ENCODE measurements at regions not wholly inside any gene's neighbourhood (a gene's known extent, or its start where the extent isn't known, plus 50 kb on each side); places are given as distances from the start of the nearest gene placed in this dataset.

DNA sequence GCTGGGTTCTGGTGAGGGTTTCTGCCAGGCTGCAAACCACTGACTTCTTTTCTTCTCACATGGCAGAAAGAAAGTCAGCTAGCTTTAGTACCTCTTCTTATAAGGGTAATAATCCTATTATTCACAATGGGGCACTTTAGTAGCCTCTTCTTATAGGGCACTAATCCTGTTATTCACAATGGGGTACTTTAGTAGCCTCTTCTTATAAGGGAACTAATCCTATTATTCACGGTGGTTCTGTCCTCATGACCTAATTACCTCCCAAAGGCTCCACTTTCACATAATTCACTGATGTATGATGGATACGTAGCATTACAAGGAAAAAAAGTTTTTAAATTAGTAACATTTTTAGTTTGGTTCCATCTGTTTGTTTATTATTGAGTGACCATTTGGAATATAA lies 671.3 kb downstream of the NSUN3 start:
- WGBS, 2 donors: 31 to 36% methylated on average over 2 of the region's 2 CpGs
- TF ChIP-seq, protein P1, sequence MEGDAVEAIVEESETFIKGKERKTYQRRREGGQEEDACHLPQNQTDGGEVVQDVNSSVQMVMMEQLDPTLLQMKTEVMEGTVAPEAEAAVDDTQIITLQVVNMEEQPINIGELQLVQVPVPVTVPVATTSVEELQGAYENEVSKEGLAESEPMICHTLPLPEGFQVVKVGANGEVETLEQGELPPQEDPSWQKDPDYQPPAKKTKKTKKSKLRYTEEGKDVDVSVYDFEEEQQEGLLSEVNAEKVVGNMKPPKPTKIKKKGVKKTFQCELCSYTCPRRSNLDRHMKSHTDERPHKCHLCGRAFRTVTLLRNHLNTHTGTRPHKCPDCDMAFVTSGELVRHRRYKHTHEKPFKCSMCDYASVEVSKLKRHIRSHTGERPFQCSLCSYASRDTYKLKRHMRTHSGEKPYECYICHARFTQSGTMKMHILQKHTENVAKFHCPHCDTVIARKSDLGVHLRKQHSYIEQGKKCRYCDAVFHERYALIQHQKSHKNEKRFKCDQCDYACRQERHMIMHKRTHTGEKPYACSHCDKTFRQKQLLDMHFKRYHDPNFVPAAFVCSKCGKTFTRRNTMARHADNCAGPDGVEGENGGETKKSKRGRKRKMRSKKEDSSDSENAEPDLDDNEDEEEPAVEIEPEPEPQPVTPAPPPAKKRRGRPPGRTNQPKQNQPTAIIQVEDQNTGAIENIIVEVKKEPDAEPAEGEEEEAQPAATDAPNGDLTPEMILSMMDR (IDR thresholded peaks at IDR 0.05): no peak
- TF ChIP-seq POLR2A (IDR thresholded peaks at IDR 0.05): no peak

DNA sequence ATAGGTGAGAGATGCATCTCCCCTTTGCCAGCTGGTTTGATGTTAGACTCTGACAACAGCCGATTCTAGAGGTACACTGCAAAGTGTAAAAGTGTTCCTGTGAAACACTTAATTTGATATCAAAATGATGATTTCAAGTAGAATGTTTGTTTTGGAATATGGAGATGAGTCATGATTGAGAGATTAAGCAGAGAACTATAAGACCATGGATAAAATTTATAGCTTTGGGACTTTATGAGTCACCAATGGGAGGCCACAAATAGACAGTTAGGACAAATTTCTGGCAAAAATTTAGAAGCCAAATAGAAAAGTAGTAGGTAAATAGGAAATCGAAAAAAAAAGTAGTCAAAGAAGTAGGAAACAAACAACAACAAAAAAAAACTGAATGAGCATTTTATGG lies 672.5 kb downstream of the NSUN3 start:
- H3K4me1 ChIP-seq: no peaks in the 10 kb centered on the region
- no peak overlapping the region for H3K4me3 ChIP-seq
- no peaks in the 10 kb centered on the region for H3K9me3 ChIP-seq
- intact Hi-C loops (cut with DNase I): no loop called here
- WGBS, 2 donors: 46 to 56% methylated on average over 2 of the region's 2 CpGs
- TF ChIP-seq, protein P1 (IDR thresholded peaks at IDR 0.05): no peak
- no peak for TF ChIP-seq POLR2A (IDR thresholded peaks at IDR 0.05)
- no peak for DNase-seq
- H3K27me3 ChIP-seq: no peaks in the 10 kb centered on the region
- H3K27ac ChIP-seq: no peak overlapping the region
- H3K36me3 ChIP-seq: no peaks in the 10 kb centered on the region

More for the DNA sequence above, 671.3 kb downstream of the NSUN3 start:
- H3K9me3 ChIP-seq: no peaks in the 10 kb centered on the region
- H3K27ac ChIP-seq: no peak overlapping the region
- H3K27me3 ChIP-seq: no peaks in the 10 kb centered on the region
- no peak for DNase-seq
- intact Hi-C loops (cut with DNase I): no loop called here
- no peak overlapping the region for H3K4me3 ChIP-seq
- H3K4me1 ChIP-seq: no peaks in the 10 kb centered on the region
- no peaks in the 10 kb centered on the region for H3K36me3 ChIP-seq

DNA sequence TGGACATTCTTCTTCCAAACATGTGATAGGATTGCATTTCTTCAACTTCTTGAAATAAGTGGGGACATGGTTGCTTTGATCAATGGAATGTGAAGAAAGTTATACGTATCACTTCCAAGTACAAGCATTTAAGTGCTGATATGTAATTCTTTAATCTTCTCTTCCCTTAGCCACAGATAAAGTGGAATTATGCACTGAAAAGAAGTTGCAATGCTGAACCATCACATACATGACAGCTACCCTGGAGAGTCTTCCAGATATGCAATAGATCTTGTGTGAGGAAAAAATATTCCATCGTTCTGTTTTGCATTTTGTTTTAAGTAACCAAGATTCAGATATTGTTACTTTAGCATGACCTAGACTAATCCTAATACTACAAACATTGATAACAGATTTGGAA lies 674.3 kb downstream of the NSUN3 start:
- intact Hi-C loops (cut with DNase I): no loop called here
- 79 to 81% methylated on average over 2 of the region's 2 CpGs for WGBS, 2 donors

DNA sequence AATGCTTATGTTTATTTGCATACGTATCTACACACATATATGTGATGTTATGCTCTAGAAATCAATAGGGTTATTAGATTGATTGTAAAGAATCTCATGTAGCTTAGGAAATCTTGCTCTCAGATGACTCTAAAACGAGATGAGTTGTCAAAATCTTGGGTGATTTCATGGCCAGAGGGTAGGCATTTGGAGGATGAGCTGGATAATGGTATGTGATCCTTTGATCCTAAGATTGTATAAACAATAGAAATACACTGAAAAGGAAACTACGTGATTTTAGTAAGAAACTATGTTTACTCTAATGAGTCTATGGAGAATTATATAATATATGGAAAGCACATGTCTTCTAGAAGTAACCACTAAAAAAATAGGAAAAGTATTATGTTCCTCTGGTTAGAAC lies 676.6 kb downstream of the NSUN3 start:
- no peaks in the 10 kb centered on the region for H3K9me3 ChIP-seq
- H3K27me3 ChIP-seq: no peaks in the 10 kb centered on the region
- WGBS, 2 donors: 40 to 42% methylated on average over 3 of the region's 3 CpGs
- H3K4me1 ChIP-seq: no peaks in the 10 kb centered on the region
- H3K27ac ChIP-seq: no peak overlapping the region
- DNase-seq: no peak
- no peaks in the 10 kb centered on the region for H3K36me3 ChIP-seq
- intact Hi-C loops (cut with DNase I): no loop called here
- TF ChIP-seq, protein P1 (IDR thresholded peaks at IDR 0.05): no peak
- TF ChIP-seq POLR2A (IDR thresholded peaks at IDR 0.05): no peak
- no peak overlapping the region for H3K4me3 ChIP-seq

More for the DNA sequence above, 674.3 kb downstream of the NSUN3 start:
- no peaks in the 10 kb centered on the region for H3K36me3 ChIP-seq
- DNase-seq: no peak
- H3K27me3 ChIP-seq: no peaks in the 10 kb centered on the region
- no peaks in the 10 kb centered on the region for H3K4me1 ChIP-seq
- no peaks in the 10 kb centered on the region for H3K9me3 ChIP-seq
- H3K27ac ChIP-seq: no peak overlapping the region
- TF ChIP-seq, protein P1 (IDR thresholded peaks at IDR 0.05): no peak
- no peak for TF ChIP-seq POLR2A (IDR thresholded peaks at IDR 0.05)
- H3K4me3 ChIP-seq: no peak overlapping the region

DNA sequence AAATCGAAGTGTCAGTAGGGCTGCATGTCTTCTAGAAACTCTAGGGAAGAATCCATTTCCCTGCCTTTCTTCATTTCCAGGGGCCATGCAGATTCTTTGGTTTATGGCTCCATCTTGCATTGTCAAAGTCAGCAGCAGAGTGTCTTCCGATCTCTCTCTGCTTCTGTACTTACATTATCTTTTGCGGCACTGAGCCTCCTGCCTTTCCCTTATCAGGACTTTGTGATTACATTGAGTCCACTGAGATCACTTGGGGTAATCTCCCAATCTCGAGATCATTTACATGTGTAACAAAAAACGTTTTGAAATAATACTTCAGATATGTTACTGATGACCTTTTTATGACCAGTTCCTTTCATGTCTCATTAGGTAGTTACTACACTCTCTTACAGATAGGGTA lies 695.9 kb downstream of the NSUN3 start:
- intact Hi-C loops (cut with DNase I): no loop called here
- DNase-seq: no peak
- TF ChIP-seq, protein P1 (IDR thresholded peaks at IDR 0.05): no peak
- no peak for TF ChIP-seq POLR2A (IDR thresholded peaks at IDR 0.05)
- H3K36me3 ChIP-seq: no peaks in the 10 kb centered on the region
- no peaks in the 10 kb centered on the region for H3K27me3 ChIP-seq
- H3K9me3 ChIP-seq: no peaks in the 10 kb centered on the region
- no peak overlapping the region for H3K4me3 ChIP-seq
- 44 to 61% methylated on average over 5 of the region's 5 CpGs for WGBS, 2 donors
- H3K4me1 ChIP-seq: no peaks in the 10 kb centered on the region
- no peak overlapping the region for H3K27ac ChIP-seq
